Esophagus muscularis mucosa (tissue), 4 donors: ENCODE measurements at regions not wholly inside any gene's neighbourhood (a gene's known extent, or its start where the extent isn't known, plus 50 kb on each side); places are given as distances from the start of the nearest gene placed in this dataset.

Experiments
- DNase-seq: peaks from one replicate; pipeline ENCODE4 v3.0.0-alpha.2; 2017; ENCODE audit errors: extremely low spot score
- H3K27ac ChIP-seq, 4 donors: fragments of 200-600 bp; sonication (generic); replicated peaks in 1 of 4; 1 replicate in 3 of 4; 2 replicates in 1 of 4; pipeline ENCODE4 v1.5.1; 2016 to 2019; ENCODE audit warnings: mild to moderate bottlenecking in 1 of 4
- H3K27me3 ChIP-seq, 4 donors: fragments of 200-600 bp; sonication (generic); one replicate each; pipeline versions ENCODE4 v1.5.1 to v1.6.0; 2016 to 2019
- H3K36me3 ChIP-seq, 4 donors: fragments of 200-600 bp; sonication (generic); one replicate each; pipeline ENCODE4 v1.5.1; 2016 to 2019
- H3K4me1 ChIP-seq, 4 donors: fragments of 200-600 bp; sonication (generic); one replicate each; pipeline ENCODE4 v1.5.1; 2016 to 2019
- H3K4me3 ChIP-seq, 4 donors: fragments of 200-600 bp; sonication (generic); 1 replicate in 2 of 4; 2 replicates in 2 of 4; pipeline ENCODE4 v1.5.1; 2016 to 2019; ENCODE audit warnings: mild to moderate bottlenecking in 4 of 4, moderate library complexity in 1 of 4
- H3K9me3 ChIP-seq, 4 donors: fragments of 200-600 bp; sonication (generic); 1 replicate in 3 of 4; 2 replicates in 1 of 4; pipeline ENCODE4 v1.5.1; 2016 to 2019
- CTCF ChIP-seq, 3 experiments: fragments of 200-600 bp in 2 of 3; fragments of 450-650 bp in 1 of 3; sonication (generic) in 2 of 3; IDR thresholded peaks; one replicate each; pipeline ENCODE4 v1.5.1; 2017 to 2019; ENCODE audit warnings: antibody characterized with exemption in 3 of 3, mild to moderate bottlenecking in 2 of 3, moderate library complexity in 1 of 3
- EP300 ChIP-seq: sonication (generic); formaldehyde crosslinking; IDR thresholded peaks from one replicate; pipeline ENCODE4 v1.6.1; 2017; ENCODE audit warnings: antibody characterized with exemption
- POLR2A ChIP-seq: fragments of 450-650 bp; IDR thresholded peaks from one replicate; pipeline ENCODE4 v1.6.1; 2017; ENCODE audit warnings: antibody characterized with exemption, moderate library complexity, mild to moderate bottlenecking, low read depth
- POLR2AphosphoS5 ChIP-seq, 2 donors: sonication (generic); formaldehyde crosslinking; IDR thresholded peaks; one replicate each; pipeline ENCODE4 v1.6.1; 2017; ENCODE audit warnings: antibody characterized with exemption in 2 of 2
- WGBS: methylation state at CpG from one replicate; pipeline ENCODE4 v1.1.5; 2018; 5-methylcytosine and 5-hydroxymethylcytosine counted together
- intact Hi-C: fragments of 100-400 bp; cut with DNase I; formaldehyde crosslinking; loops from one replicate; pipeline ENCODE4 v1.15.1; 2023

GRCh38 chr21:17101696-17102095, 411.1 kb upstream of the CXADR start:
- TF ChIP-seq POLR2AphosphoS5 (IDR thresholded peaks at IDR 0.05) = no peak
- no peak for TF ChIP-seq POLR2A
- no peak for TF ChIP-seq EP300
- TF ChIP-seq CTCF (IDR thresholded peaks at IDR 0.05) = no peak
- no peaks in the 10 kb centered on the region for H3K27me3 ChIP-seq
- no peak overlapping the region for H3K4me3 ChIP-seq
- H3K36me3 ChIP-seq = no peaks in the 10 kb centered on the region
- intact Hi-C loops = no loop called here
- no peak for DNase-seq
- no peaks in the 10 kb centered on the region for H3K9me3 ChIP-seq
- H3K27ac ChIP-seq = no peak overlapping the region
- H3K4me1 ChIP-seq = no peaks in the 10 kb centered on the region

DNA sequence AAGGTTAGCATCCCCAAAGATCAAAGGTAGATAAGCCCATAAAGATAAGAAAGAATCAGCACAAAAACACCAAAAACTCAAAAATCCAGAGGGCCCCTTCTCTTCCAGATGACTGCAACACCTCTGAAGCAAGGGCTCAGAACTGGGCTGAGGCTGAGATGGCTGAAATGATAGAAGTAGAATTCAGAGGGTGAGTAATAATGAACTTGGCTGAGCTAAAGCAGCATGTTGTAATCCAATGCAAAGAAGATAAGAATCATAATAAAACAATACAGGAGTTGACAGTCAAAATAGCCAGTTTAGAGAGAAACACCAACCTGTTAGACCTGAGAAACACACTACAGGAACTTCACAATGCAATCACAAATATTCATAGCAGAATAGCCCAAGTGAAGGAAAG, 406.9 kb upstream of the CXADR start:
- no peak for DNase-seq
- no peaks in the 10 kb centered on the region for H3K4me1 ChIP-seq
- intact Hi-C loops = no loop called here
- H3K4me3 ChIP-seq = no peak overlapping the region
- no peak for TF ChIP-seq POLR2A
- TF ChIP-seq POLR2AphosphoS5 (IDR thresholded peaks at IDR 0.05) = no peak
- TF ChIP-seq CTCF (IDR thresholded peaks at IDR 0.05) = no peak
- no peaks in the 10 kb centered on the region for H3K36me3 ChIP-seq
- H3K9me3 ChIP-seq = no peaks in the 10 kb centered on the region
- no peaks in the 10 kb centered on the region for H3K27me3 ChIP-seq
- no peak overlapping the region for H3K27ac ChIP-seq

DNA sequence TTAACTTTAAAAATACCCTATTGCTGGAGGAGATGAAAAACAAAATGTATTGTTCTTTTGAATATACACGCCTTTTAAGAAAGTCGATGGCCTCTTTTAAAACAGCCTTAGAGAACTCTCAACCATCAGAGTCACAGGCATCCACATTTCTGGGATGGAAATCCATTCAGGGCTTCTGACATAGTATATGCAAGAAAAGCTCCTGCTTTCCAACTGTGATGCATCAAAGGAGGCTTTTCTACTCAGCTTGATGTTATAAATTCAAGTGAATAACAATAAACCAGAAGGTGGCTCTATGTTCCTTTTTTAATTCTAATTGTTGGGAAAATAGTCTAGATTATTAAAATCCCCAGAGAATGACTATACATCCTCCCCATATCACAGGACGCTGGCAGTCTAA, 398.8 kb upstream of the CXADR start:
- no peaks in the 10 kb centered on the region for H3K36me3 ChIP-seq
- intact Hi-C loops = no loop called here
- H3K9me3 ChIP-seq = no peaks in the 10 kb centered on the region
- H3K4me1 ChIP-seq = no peaks in the 10 kb centered on the region
- 89% methylated on average over 3 of the region's 3 CpGs for WGBS
- no peaks in the 10 kb centered on the region for H3K27me3 ChIP-seq
- H3K27ac ChIP-seq = no peak overlapping the region
- no peak overlapping the region for H3K4me3 ChIP-seq
- TF ChIP-seq CTCF (IDR thresholded peaks at IDR 0.05) = no peak
- no peak for TF ChIP-seq EP300
- no peak for TF ChIP-seq POLR2AphosphoS5 (IDR thresholded peaks at IDR 0.05)
- TF ChIP-seq POLR2A = no peak
- DNase-seq = no peak

DNA sequence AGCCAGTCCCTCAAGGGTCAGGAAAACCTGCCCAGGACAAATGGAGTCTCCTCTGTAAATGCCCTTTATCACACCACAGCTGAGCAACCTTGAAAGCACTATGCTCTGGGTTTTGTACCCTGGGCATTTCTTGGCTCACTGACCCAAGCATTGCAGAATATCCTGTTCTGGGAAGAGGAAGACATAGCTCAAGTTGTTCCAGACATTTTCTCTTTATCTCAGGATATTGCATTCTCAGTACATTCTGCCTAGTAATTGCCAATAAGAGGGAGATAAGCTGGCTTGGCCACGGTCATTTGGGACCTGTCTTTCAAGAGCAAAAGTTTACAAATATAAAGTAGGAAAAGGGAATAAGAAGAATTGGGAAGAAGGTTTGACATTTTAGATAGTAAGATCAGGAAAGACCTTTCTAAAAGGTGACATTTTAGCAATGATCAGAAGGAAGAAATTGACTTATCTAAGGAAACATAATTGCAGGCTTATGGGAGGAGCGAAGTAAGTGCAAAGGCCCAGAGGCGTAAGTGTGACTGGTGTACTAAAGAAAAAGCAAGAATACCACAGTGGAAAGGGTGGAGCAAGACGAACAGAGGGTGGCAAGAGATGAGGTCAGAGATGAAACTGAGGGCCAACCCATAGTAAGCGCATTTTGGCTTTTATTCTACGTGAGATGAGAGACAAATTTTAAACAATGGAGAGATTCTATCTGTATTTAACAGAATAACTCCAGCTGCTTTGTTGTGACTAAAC, 394.0 kb upstream of the CXADR start:
- H3K27ac ChIP-seq = no peak overlapping the region
- H3K9me3 ChIP-seq = no peaks in the 10 kb centered on the region
- WGBS = 85% methylated on average over 6 of the region's 6 CpGs

More for the DNA sequence above, 394.0 kb upstream of the CXADR start:
- H3K4me3 ChIP-seq = no peak overlapping the region
- DNase-seq = no peak
- intact Hi-C loops = no loop called here
- no peaks in the 10 kb centered on the region for H3K4me1 ChIP-seq
- TF ChIP-seq POLR2AphosphoS5 (IDR thresholded peaks at IDR 0.05) = no peak
- TF ChIP-seq EP300 = no peak
- TF ChIP-seq POLR2A = no peak
- no peak for TF ChIP-seq CTCF (IDR thresholded peaks at IDR 0.05)
- no peaks in the 10 kb centered on the region for H3K27me3 ChIP-seq
- H3K36me3 ChIP-seq = no peaks in the 10 kb centered on the region
